H1 (cell line): ENCODE measurements at regions not wholly inside any gene's neighbourhood (a gene's known extent, or its start where the extent isn't known, plus 50 kb on each side); places are given as distances from the start of the nearest gene placed in this dataset.

ENCODE experiments used
- BCL11A ChIP-seq, 2 experiments: IDR thresholded peaks; one replicate each; pipeline ENCODE4 v1.6.1; 2011; ENCODE audit warnings: low read depth in 2 of 2, low read length in 2 of 2, mild to moderate bottlenecking in 2 of 2
- BRCA1 ChIP-seq: IDR thresholded peaks from 2 replicates; pipeline ENCODE4 v1.6.1; 2012; ENCODE audit warnings: low read depth, low read length, improper control_type of control experiment
- CHD7 ChIP-seq: fragments of 300-600 bp; sonication (generic); IDR thresholded peaks from 2 replicates; pipeline ENCODE4 v1.7.1; 2012; ENCODE audit warnings: low read length, moderate library complexity, mild to moderate bottlenecking, inconsistent platforms; ENCODE audit not compliant: insufficient replicate concordance
- HDAC2 ChIP-seq, 2 experiments: fragments of 300-600 bp in 1 of 2; sonication (generic) in 1 of 2; IDR thresholded peaks; 2 replicates each; pipeline ENCODE4 v1.6.1; 2011 to 2012; ENCODE audit warnings: low read depth in 2 of 2, low read length in 2 of 2, mild to moderate bottlenecking in 2 of 2, moderate library complexity in 2 of 2, borderline replicate concordance in 1 of 2, inconsistent platforms in 1 of 2
- JUN ChIP-seq: IDR thresholded peaks from 2 replicates; pipeline ENCODE4 v1.6.1; 2011; ENCODE audit warnings: low read depth, mild to moderate bottlenecking, improper control_type of control experiment, low read length
- KDM5A ChIP-seq: fragments of 200-600 bp; IDR thresholded peaks from 2 replicates; pipeline ENCODE4 v1.7.1; 2012; ENCODE audit warnings: mild to moderate bottlenecking, low read length, inconsistent platforms, mixed read lengths
- PHF8 ChIP-seq: fragments of 200-600 bp; sonication (generic); conservative IDR thresholded peaks from 2 replicates; pipeline ENCODE4 v1.7.1; 2012; ENCODE audit warnings: low read depth, mild to moderate bottlenecking, inconsistent platforms, low read length, moderate library complexity
- SP2 ChIP-seq: IDR thresholded peaks from 2 replicates; pipeline ENCODE4 v1.6.1; 2012; ENCODE audit warnings: mild to moderate bottlenecking, low read length, inconsistent platforms
- TAF7 ChIP-seq: optimal IDR thresholded peaks from 2 replicates; pipeline ENCODE3; 2011; ENCODE audit warnings: low read depth, mild to moderate bottlenecking, inconsistent platforms, low read length, moderate library complexity, borderline replicate concordance
- TBP ChIP-seq: IDR thresholded peaks from 2 replicates; pipeline ENCODE4 v1.6.1; 2011; ENCODE audit warnings: low read depth, low read length, improper control_type of control experiment
- TEAD4 ChIP-seq: IDR thresholded peaks from 2 replicates; pipeline ENCODE4 v1.6.1; 2012; ENCODE audit warnings: low read depth, low read length, inconsistent platforms, mixed read lengths

GRCh38 chr15:69533522-69533921 lies 80.9 kb downstream of the RPLP1 start (continued):
- TF ChIP-seq CHD7: no peak
- TF ChIP-seq KDM5A: no peak
- TF ChIP-seq PHF8: no peak
- TF ChIP-seq SP2: no peak
- TF ChIP-seq HDAC2 (IDR thresholded peaks at IDR 0.05; ENCODE audit: borderline replicate concordance in 1 of 2, low read depth in 2 of 2, low read length in 2 of 2): no peak
- TF ChIP-seq TAF7: no peak
- no peak for TF ChIP-seq TBP
- TF ChIP-seq BRCA1: no peak
- TF ChIP-seq JUN: no peak
- no peak for TF ChIP-seq BCL11A (IDR thresholded peaks at IDR 0.05; ENCODE audit: low read depth in 2 of 2, low read length in 2 of 2)
- TF ChIP-seq TEAD4: no peak
- TF ChIP-seq, all 59 proteins: peak for 0
